Spinal cord (tissue), 9 donors: ENCODE measurements at regions not wholly inside any gene's neighbourhood (a gene's known extent, or its start where the extent isn't known, plus 50 kb on each side); places are given as distances from the start of the nearest gene placed in this dataset.

ENCODE experiments used
- DNase-seq, 6 donors: peaks; one replicate each; pipeline versions ENCODE4 v3.0.0 to v3.0.0-alpha.2; 2013 to 2015; ENCODE audit warnings: low spot score in 6 of 6, low read depth in 4 of 6
- H3K27ac ChIP-seq: one replicate; pipeline ENCODE4 v1.5.1; 2013; ENCODE audit warnings: low read depth, low read length, control low read depth
- H3K27me3 ChIP-seq: one replicate; pipeline ENCODE4 v1.6.1; 2013; ENCODE audit warnings: low read length; ENCODE audit not compliant: control insufficient read depth, insufficient read depth
- H3K36me3 ChIP-seq: one replicate; pipeline ENCODE4 v1.6.1; 2013; ENCODE audit warnings: low read length; ENCODE audit not compliant: control insufficient read depth, insufficient read depth
- H3K4me1 ChIP-seq: one replicate; pipeline ENCODE4 v1.6.1; 2013; ENCODE audit warnings: low read length; ENCODE audit not compliant: control insufficient read depth, insufficient read depth
- H3K4me3 ChIP-seq: one replicate; pipeline ENCODE4 v1.5.1; 2013; ENCODE audit warnings: low read depth, low read length, control low read depth
- H3K9me3 ChIP-seq: one replicate; pipeline ENCODE4 v1.6.1; 2013; ENCODE audit warnings: low read length; ENCODE audit not compliant: control insufficient read depth, insufficient read depth
- WGBS: methylation state at CpG from one replicate; pipeline ENCODE4 v1.1.5; 2013; ENCODE audit warnings: missing lambda C conversion rate; ENCODE audit not compliant: insufficient coverage; 5-methylcytosine and 5-hydroxymethylcytosine counted together
- donor health status: healthy.

DNA sequence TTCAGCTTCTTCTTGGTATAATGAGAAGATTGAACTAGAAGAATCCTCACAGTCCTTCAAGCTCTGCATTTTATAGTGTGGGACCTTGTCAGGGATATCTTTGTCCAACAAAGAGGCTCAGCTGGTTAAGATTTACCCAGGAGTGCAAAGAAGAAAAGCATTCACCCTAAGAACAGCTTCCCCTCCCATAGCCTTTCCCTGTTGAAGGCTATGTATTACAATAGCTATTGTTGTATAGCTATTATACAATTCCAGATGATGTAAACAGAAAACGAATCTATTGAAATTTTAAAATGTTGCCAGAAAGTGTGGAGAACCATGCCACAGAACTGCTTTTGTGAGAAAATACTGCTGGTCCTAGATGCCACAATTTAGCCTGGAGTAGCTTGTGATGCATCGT, 85.5 kb upstream of the CNKSR3 start:
- H3K36me3 ChIP-seq = no peaks in the 10 kb centered on the region
- WGBS = 50% methylated on average over 2 of the region's 2 CpGs
- DNase-seq = no peak
- no peaks in the 10 kb centered on the region for H3K27me3 ChIP-seq
- H3K4me3 ChIP-seq = no peak overlapping the region
- no peak overlapping the region for H3K27ac ChIP-seq
- no peaks in the 10 kb centered on the region for H3K9me3 ChIP-seq
- no peaks in the 10 kb centered on the region for H3K4me1 ChIP-seq

GRCh38 chr6:154596701-154597100, 86.2 kb upstream of the CNKSR3 start:
- Histone ChIP-seq H3K4me1 (no peaks in the 10 kb centered on the region), H3K36me3 (no peaks in the 10 kb centered on the region), H3K9me3 (no peaks in the 10 kb centered on the region), H3K27ac (no peak overlapping the region), H3K27me3 (no peaks in the 10 kb centered on the region), H3K4me3 (no peak overlapping the region)
- 100% methylated on average over 1 of the region's 2 CpGs for WGBS
- DNase-seq = no peak

GRCh38 chr6:154598399-154598798, 87.9 kb upstream of the CNKSR3 start:
- Histone ChIP-seq H3K4me3 (no peak overlapping the region), H3K9me3 (no peaks in the 10 kb centered on the region), H3K27ac (no peak overlapping the region), H3K36me3 (no peaks in the 10 kb centered on the region), H3K4me1 (no peaks in the 10 kb centered on the region), H3K27me3 (no peaks in the 10 kb centered on the region)
- DNase-seq = no peak
- WGBS = 68% methylated on average over 3 of the region's 6 CpGs

GRCh38 chr6:154602296-154602695, 91.8 kb upstream of the CNKSR3 start:
- WGBS = 67% methylated on average over 1 of the region's 5 CpGs
- no peaks in the 10 kb centered on the region for H3K9me3 ChIP-seq
- no peak overlapping the region for H3K4me3 ChIP-seq
- no peaks in the 10 kb centered on the region for H3K27me3 ChIP-seq
- H3K36me3 ChIP-seq = no peaks in the 10 kb centered on the region
- no peak overlapping the region for H3K27ac ChIP-seq
- H3K4me1 ChIP-seq = peaks cover 11% of the 10 kb centered on the region
- no peak for DNase-seq

DNA sequence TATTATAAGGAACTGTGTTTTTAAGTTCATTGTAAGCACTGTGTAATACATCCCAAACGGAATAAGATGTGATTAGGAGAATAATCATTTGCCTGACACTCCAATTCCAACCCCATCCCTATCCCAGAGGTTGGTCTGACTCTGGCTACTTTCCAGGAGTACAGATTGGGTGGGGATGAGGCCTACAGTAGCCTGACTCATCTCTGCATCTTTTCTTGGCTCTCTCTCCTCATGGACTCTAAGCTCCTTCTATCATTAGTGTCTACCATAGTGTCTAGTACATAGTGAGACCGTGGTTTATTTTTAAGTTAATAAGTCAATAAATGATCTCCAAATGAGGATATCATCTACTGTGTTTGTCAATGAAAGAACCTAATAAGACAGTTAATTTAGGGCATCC, 92.2 kb upstream of the CNKSR3 start:
- WGBS = no CpG with 5 or more reads among the region's 2 CpGs
- no peak for DNase-seq
- Histone ChIP-seq H3K27ac (no peak overlapping the region), H3K4me1 (peaks cover 11% of the 10 kb centered on the region), H3K36me3 (no peaks in the 10 kb centered on the region), H3K4me3 (no peak overlapping the region), H3K27me3 (no peaks in the 10 kb centered on the region), H3K9me3 (no peaks in the 10 kb centered on the region)

GRCh38 chr6:154604119-154604518, 93.6 kb upstream of the CNKSR3 start:
- Histone ChIP-seq H3K9me3 (no peaks in the 10 kb centered on the region), H3K4me1 (peaks cover 11% of the 10 kb centered on the region), H3K36me3 (no peaks in the 10 kb centered on the region), H3K4me3 (no peak overlapping the region), H3K27me3 (no peaks in the 10 kb centered on the region), H3K27ac (no peak overlapping the region)
- 36% methylated on average over 4 of the region's 8 CpGs for WGBS
- peak in 1 of 6 donors; percentile 14 for DNase-seq

GRCh38 chr6:154605178-154605881, 94.8 kb upstream of the CNKSR3 start:
- no peak overlapping the region for H3K27ac ChIP-seq
- no peak for DNase-seq
- H3K4me1 ChIP-seq = peaks cover 11% of the 10 kb centered on the region
- H3K4me3 ChIP-seq = no peak overlapping the region
- H3K9me3 ChIP-seq = no peaks in the 10 kb centered on the region
- 100% methylated on average over 2 of the region's 8 CpGs for WGBS
- H3K27me3 ChIP-seq = no peaks in the 10 kb centered on the region
- no peaks in the 10 kb centered on the region for H3K36me3 ChIP-seq

GRCh38 chr6:154605882-154606370, 95.4 kb upstream of the CNKSR3 start:
- no CpG with 5 or more reads among the region's 7 CpGs for WGBS
- H3K27ac ChIP-seq = no peak overlapping the region
- H3K4me3 ChIP-seq = no peak overlapping the region
- no peaks in the 10 kb centered on the region for H3K27me3 ChIP-seq
- H3K4me1 ChIP-seq = peaks cover 11% of the 10 kb centered on the region
- no peaks in the 10 kb centered on the region for H3K9me3 ChIP-seq
- no peak for DNase-seq
- no peaks in the 10 kb centered on the region for H3K36me3 ChIP-seq

- WGBS = 90% methylated on average over 5 of the region's 9 CpGs
- DNase-seq = no peak
- H3K9me3 ChIP-seq = no peaks in the 10 kb centered on the region
- H3K36me3 ChIP-seq = no peaks in the 10 kb centered on the region
- H3K4me3 ChIP-seq = no peak overlapping the region
- H3K27ac ChIP-seq = no peak overlapping the region
- no peaks in the 10 kb centered on the region for H3K27me3 ChIP-seq
- peaks cover 11% of the 10 kb centered on the region for H3K4me1 ChIP-seq
Observed at GRCh38 chr6:154606457-154606856, 96.0 kb upstream of the CNKSR3 start.

DNA sequence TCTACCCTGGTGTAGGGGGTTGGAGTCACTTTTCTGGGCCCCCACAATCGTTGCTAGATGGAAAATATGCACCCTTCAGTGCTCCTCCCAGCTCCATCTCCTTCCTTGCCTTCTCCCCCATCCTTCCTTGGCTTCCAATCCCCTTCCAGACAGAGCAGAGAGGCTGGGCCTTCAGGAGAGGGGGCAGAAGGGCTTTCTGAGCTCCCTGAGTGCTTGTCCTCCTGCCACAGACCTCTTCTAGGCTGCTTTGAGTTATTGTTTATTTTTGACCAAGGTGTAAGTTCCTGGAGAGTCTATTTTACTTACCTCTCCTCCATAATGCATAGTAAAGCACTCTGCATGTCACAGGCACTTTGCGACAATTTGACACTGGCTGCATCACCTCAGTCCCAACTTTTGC, 96.4 kb upstream of the CNKSR3 start:
- Histone ChIP-seq H3K4me1 (peaks cover 11% of the 10 kb centered on the region), H3K27ac (no peak overlapping the region), H3K36me3 (no peaks in the 10 kb centered on the region), H3K4me3 (no peak overlapping the region), H3K9me3 (no peaks in the 10 kb centered on the region), H3K27me3 (no peaks in the 10 kb centered on the region)
- 100% methylated on average over 1 of the region's 2 CpGs for WGBS
- no peak for DNase-seq
